ENCODE measurements at regions not wholly inside any gene's neighbourhood (a gene's known extent, or its start where the extent isn't known, plus 50 kb on each side); places are given as distances from the start of the nearest gene placed in this dataset.

GRCh38 chr1:221366495-221367110 is 375.3 kb downstream of the DUSP10 start:
- no peaks in the 10 kb centered on the region for H3K27me3 ChIP-seq
- H3K9me3 ChIP-seq: no peaks in the 10 kb centered on the region
- H3K4me1 ChIP-seq: no peaks in the 10 kb centered on the region
- TF ChIP-seq CTCF (IDR thresholded peaks at IDR 0.05): no peak
- TF ChIP-seq POLR2A (IDR thresholded peaks at IDR 0.05): no peak
- H3K27ac ChIP-seq: no peak overlapping the region
- no peak for DNase-seq
- WGBS, 2 donors: 69 to 83% methylated on average over 3 of the region's 3 CpGs
- no peak overlapping the region for H3K4me3 ChIP-seq (replicated peaks in 1 of 3)
- intact Hi-C loops (cut with DNase I): no loop called here
- H3K36me3 ChIP-seq: no peaks in the 10 kb centered on the region

- no peak for DNase-seq
- H3K9me3 ChIP-seq: no peaks in the 10 kb centered on the region
- H3K27ac ChIP-seq: no peak overlapping the region
- TF ChIP-seq CTCF (IDR thresholded peaks at IDR 0.05): no peak
- no peak for TF ChIP-seq POLR2A (IDR thresholded peaks at IDR 0.05)
- H3K4me1 ChIP-seq: no peaks in the 10 kb centered on the region
- H3K4me3 ChIP-seq (replicated peaks in 1 of 3): no peak overlapping the region
- no peaks in the 10 kb centered on the region for H3K36me3 ChIP-seq
- intact Hi-C loops (cut with DNase I): no loop called here
- 81 to 86% methylated on average over 3 of the region's 3 CpGs for WGBS, 2 donors
- H3K27me3 ChIP-seq: no peaks in the 10 kb centered on the region
Observed at GRCh38 chr1:221371705-221372104, 370.2 kb downstream of the DUSP10 start.

GRCh38 chr1:221373795-221374194 is 368.1 kb downstream of the DUSP10 start:
- TF ChIP-seq CTCF (IDR thresholded peaks at IDR 0.05) (no peak), POLR2A (IDR thresholded peaks at IDR 0.05) (no peak)
- Histone ChIP-seq H3K4me1 (no peaks in the 10 kb centered on the region), H3K36me3 (no peaks in the 10 kb centered on the region), H3K9me3 (no peaks in the 10 kb centered on the region), H3K27ac (no peak overlapping the region), H3K4me3 (replicated peaks in 1 of 3) (no peak overlapping the region), H3K27me3 (no peaks in the 10 kb centered on the region)
- DNase-seq: no peak
- 98% methylated on average over 1 of the region's 1 CpG for WGBS, 2 donors
- intact Hi-C loops (cut with DNase I): no loop called here

- 64 to 72% methylated on average over 5 of the region's 5 CpGs for WGBS, 2 donors
- no peaks in the 10 kb centered on the region for H3K27me3 ChIP-seq
- no peaks in the 10 kb centered on the region for H3K4me1 ChIP-seq
- no peak overlapping the region for H3K27ac ChIP-seq
- no peaks in the 10 kb centered on the region for H3K36me3 ChIP-seq
- intact Hi-C loops (cut with DNase I): no loop called here
- no peak overlapping the region for H3K4me3 ChIP-seq (replicated peaks in 1 of 3)
- TF ChIP-seq CTCF (IDR thresholded peaks at IDR 0.05): no peak
- no peak for TF ChIP-seq POLR2A (IDR thresholded peaks at IDR 0.05)
- no peaks in the 10 kb centered on the region for H3K9me3 ChIP-seq
- DNase-seq: no peak
Observed at GRCh38 chr1:221376286-221376685, 365.6 kb downstream of the DUSP10 start.

GRCh38 chr1:221381910-221382623 is 359.8 kb downstream of the DUSP10 start:
- intact Hi-C loops (cut with DNase I): no loop called here
- no peak overlapping the region for H3K27ac ChIP-seq
- no peaks in the 10 kb centered on the region for H3K4me1 ChIP-seq
- H3K36me3 ChIP-seq: no peaks in the 10 kb centered on the region
- H3K9me3 ChIP-seq: no peaks in the 10 kb centered on the region
- WGBS, 2 donors: 80 to 84% methylated on average over 3 of the region's 3 CpGs
- DNase-seq: no peak
- H3K4me3 ChIP-seq (replicated peaks in 1 of 3): no peak overlapping the region
- no peak for TF ChIP-seq POLR2A (IDR thresholded peaks at IDR 0.05)
- no peaks in the 10 kb centered on the region for H3K27me3 ChIP-seq

Measured in thyroid gland (tissue), 4 donors.